Stimulated activated CD8-positive, alpha-beta memory T cell treated with anti-CD3 and anti-CD28 coated beads, Interleukin-15, amount 100 ng/mL, for 24 hours (primary cell): ENCODE measurements at regions not wholly inside any gene's neighbourhood (a gene's known extent, or its start where the extent isn't known, plus 50 kb on each side); places are given as distances from the start of the nearest gene placed in this dataset.

Experiments
- DNase-seq: peaks from one replicate; pipeline ENCODE4 v3.0.0-alpha.2; 2020; ENCODE audit warnings: low read depth

DNA sequence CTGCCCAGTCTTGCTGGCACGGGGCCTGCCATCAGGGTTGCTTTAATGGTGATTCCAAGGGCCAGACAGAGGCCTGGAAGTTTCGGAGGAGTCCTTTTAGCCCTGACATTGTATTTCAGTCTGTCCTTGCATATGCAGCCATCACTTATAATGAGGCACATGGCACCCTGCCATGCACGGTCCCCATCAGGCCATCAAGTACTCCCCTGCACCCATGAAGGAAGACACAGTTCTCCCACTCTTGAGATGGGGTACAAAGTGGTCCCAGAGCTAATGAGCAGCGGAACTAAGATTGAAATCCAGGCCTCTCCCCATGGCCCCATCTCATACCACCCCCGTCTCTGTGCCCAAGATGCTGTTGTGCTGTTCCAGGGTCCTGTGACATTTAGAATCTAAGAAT lies 596.6 kb downstream of the PTPRU start:
- no peak for DNase-seq

DNA sequence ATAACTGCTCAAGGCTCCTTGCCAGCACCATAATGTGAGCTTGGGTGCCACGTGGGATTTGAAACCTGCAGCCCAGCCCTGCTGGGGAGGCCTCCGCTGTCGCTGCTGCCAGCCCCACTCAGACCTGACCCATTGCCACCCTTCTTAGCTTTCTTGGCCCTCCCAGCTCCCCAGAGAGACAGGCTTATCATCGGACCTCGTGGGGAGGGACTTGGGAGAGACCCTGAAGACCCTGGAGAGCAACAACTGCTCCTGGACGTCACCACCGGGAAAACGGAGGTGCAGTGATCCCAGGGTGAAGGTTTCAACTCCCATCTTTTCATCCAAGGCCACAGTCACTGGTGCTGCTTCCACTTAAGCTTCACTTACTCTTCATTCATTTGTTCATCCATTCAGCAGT lies 596.1 kb downstream of the PTPRU start:
- DNase-seq = no peak

DNA sequence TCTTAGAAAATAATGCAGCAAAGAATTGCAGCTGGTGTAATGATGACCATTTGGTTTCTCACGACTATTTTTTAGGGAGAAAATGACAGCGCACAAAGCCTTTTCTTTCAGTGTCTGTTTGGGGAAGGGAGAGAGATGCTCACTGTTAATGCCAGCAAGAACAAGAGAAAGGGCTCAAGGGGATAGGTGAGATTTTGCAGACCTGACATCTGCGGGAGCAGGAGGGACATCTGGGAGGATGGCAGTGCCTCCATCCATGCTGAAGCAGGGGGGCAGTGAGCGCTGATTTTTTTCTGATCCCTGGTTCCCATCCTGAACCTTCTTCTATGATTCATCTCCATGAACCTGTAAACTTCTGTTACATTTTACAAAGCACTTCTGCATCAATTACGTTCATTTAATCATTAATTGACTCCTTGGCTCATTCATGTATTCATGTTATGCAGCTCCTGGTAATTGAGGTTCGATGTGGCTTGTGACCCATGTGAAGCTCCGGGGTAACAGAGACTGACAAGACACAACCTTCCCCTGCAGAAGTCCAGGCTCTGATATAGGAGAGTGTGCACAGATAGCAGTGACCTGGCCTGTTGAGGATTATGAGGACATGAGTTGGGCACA lies 595.3 kb downstream of the PTPRU start:
- DNase-seq = no peak

DNA sequence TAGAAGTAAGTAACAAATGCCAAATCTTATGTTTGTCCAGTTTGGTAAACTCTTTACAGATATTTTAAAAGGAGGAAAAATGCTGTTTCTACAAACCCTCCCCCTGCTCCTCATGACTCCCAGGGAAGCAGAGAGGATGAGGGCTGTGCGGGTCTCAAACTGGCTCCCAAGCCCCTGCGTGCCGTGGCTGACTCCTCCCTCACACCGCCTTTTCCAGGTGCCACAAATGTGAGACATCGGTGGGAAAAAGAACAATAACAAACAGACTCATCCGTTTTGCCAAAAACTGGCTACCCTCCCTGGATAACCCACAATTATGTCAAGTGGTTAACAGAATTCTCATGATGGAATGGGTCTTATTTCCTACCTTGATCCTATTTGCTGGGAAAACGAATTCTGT lies 594.6 kb downstream of the PTPRU start:
- DNase-seq = no peak

DNA sequence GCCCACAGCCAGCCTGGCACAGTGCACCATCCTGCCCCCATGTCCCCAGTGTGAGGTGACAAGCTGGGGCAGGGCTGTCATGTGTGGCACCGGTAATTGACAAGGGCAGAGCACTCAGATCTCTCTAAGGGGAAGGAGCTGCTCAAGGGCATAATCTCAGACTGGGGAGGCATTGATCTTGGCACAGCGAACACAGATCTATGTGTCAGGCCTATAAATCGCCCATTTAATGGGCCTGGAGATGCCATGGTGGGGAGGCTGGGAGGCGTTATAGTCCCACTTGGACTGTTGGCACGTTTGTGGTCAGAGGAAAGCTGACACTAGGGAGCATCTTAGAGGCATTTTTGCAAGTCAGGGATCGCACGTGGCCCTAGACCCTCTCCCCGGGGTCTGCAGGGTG lies 594.1 kb downstream of the PTPRU start:
- DNase-seq = no peak

DNA sequence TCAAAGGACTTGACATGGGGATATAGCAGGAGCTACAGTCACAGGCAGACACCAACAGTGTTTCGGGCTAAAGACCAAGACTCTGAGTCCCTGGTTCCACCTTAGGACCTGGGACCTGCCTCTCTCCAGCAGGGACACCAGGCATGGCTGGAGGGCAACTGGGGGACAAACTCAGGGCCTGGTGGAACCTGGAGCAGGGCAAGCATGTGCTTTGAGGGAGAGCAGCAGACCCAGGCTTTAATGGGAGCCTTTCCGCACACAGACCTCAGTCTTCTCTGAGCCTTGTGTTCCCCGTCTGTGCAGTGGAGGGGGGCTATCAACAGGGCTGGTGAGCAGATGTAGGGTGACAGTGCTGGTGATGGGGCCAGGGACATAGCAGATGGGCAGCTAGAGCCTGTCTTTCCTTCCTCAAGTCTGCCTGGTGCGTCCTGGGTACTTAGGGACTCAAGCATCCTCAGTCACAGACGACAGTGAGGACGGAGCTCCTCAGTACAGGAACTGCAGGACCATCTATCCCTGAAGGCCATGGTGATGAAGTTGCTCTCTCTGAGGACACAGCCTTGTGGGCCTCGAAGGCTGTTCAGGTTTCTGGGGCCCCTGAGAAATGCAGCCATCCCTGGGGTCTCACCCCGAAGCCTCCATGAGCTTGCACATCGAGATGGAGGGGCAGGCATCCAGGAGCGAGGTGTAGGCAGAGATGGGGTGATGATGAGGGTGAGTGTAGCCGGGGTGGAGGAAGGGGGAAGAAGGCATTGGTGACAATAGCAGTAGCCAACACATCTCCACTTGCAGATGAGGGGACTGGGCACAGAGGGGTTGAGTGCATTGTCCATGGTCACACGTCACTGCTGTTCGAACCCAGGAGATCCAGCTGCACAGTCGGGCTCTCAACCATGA lies 593.4 kb downstream of the PTPRU start:
- no peak for DNase-seq

DNA sequence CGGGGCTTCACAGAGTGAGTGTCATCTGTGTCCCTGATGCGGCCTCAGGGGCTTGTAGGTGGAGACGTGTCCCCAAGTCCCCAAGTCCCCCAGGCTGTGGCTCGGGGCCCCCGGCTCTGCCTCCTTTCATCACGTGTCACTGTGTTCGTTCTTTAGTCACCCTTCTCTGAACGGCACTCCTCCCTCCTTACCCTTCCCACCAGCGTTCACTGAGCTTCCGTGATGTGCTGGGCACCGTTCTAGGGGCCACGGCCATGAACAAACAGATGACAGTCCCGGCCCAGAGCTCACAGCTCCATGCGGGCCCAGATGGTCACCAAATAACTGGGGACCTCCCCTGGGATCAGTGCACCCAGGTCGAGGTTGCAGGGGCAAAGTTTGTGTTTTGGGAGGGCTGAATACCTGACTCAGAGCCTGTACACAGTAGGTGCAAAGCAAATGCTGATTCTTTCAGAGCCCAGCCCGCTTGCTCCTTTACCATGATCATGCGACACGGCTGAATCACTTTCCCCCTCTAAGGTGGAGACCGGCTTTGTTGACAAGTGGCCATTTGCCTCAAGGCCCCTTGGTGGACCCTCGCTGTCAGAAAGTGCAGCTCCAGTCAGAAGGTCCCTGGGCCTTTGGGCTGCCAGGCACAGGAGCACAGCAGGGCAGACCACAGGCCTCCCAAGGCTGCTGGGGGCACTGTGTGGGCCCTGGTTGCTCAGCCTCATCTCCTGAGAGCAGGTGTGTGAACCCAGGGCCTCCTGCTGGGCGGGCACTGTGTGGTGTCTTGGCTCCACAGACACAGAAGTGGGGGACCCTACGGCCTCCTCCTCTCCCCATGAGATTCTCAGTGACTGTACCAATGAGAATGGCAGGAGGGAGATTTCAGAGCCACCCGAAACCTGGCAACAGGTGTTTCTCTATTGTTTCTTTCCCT lies 592.5 kb downstream of the PTPRU start:
- DNase-seq = no peak

DNA sequence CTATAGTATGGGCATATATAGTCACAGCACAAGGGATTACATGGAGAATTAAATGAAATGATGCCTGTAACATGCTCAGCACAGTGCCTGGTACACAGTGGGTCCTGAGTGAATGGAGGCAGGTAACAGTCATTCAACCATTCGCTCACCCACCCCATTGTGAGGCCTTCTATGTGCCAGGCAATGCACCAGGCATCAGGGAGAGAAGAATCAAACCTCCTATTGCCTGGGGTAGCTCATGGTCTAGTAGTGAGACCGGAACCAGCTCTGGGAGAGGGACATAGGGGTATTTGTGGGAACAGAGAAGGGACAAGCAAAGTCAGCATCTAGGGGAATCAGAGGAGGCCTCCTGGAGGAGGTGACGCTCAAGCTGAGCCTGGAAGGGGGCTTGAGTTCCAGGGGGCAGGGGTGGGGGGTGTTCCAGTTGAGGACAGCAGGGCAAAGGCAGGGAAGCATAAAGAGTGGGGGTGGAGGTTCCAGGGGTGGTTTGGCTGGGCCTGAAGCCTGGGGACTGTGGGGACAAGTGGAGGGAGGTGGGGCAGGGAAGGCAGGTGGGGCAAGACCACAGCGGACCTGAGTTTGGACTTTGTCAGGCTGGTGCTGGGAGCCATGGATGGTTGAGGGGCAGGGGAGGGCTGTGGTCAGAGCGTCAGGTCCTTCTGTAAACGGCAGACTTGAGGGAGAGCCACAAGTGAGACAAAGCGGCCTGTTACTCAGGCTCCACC lies 591.6 kb downstream of the PTPRU start:
- DNase-seq = no peak

DNA sequence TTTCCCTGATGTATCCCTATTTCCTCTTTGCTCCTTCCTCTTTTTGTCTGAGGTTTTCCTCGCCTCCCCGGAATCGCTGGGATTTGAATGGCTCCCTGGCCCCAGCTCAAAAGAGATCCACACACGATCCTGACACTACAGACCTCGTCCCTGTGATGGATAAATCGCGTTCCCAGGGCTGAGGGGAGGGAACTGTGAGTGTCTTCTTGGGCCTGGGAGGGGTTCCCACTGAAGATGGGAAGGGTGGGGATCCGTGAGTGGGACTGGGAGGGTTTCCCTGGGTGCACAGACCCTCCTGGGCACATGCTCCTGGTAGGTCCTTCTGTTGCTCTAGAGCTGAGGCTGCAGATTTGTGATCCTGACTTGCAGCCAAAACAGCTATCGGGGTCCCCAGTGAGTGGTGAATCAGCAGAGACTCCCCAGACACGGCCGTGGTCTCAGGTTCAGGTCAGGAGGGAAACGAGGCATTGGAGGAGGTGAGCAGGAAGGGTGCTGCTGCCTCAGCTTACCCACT lies 591.0 kb downstream of the PTPRU start:
- no peak for DNase-seq

DNA sequence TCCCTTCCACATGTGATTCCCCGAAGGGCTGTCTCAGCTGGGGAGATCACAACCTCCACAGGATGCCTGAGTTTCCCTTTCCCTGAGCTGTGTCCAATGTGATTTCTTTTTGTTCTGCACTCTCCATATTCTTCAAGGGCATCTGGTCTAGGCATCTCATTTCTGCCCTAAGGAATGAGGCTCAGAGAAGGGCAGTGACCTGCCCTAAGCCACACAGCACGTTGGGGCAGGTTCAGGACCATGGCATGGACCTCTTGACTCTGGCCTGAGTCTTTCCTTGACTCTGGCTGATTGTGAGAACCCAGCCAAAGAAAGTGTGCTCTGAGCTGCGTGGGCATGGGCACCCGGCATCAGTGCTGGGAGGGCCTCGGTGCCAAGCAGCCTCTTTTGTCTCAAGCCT lies 590.3 kb downstream of the PTPRU start:
- no peak for DNase-seq

DNA sequence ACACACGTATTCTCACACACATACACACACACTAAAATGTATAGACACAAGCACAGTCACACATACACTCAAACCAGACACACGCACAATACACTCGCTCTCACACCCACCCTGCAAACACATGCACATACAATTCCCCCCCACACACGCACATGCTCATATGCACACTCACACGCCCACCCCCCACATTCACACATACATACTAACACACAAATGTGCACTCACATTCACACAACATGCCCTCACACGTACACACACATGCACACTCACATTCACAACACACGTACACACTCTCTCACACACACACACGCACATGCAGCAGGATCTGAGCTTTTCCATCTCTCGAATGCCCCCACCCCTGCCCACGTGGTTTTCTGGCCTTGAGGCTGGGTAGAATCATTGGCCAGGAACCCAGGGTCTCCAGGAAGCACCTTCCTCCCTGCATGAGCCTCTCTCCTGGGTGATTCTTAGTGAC lies 589.7 kb downstream of the PTPRU start:
- no peak for DNase-seq

DNA sequence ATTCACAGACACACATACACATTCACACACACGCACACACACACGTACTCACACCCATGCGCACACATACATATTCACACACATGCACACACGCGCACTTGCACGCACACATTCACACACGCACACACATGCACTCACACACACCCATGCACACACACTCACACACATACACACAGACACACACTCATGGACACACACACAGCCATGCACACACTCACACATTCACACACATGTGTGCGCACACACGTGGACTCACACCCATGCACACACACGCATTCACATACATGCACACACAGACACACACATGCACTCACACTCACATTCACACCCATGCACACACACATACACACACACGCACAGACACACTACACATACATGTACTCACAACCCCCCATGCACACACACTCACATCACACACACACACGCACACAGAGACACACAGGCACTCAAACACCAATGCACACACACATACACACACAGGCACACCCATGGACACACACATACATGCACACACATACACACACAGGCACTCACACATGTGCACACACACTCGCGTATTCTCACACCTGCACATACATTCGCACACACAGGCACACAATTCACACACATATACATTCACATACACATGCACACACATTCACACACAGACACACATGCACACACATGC lies 589.1 kb downstream of the PTPRU start:
- DNase-seq = no peak

DNA sequence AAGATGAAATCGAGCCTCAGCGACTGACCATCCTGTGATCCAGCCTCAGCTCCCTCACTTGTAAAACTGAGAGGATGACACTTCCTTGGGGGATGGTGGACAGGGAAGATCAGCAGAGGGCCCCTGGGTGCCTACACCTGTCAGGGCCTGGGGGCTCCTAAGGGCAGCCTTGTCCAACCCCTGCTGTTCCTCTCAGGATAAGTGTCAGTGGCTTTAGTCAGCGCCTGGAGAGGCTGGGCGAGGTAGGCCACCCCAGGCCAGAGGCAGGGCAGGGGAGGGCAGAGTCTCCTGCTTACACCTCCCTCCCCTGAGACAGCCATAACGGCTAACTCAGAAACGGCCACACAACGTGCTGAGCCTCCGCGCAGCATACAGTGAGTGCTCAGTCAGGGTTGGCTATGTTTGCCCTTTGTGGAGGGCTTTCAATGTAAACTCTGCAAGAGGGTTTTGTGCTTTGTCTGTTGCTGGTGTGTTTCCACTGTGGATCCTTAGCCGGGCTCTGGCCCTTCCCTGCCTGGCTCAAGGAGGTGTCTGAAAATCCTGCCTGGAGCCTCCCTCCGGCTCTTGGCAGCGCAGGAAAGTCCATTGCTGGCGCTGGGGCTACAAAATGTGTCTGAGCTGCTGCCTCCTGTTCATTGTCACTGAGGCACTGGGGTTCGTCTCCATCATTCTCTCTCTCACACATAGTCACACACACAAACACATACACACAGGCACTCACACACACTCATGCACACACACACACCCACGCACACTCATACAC lies 588.4 kb downstream of the PTPRU start:
- no peak for DNase-seq

DNA sequence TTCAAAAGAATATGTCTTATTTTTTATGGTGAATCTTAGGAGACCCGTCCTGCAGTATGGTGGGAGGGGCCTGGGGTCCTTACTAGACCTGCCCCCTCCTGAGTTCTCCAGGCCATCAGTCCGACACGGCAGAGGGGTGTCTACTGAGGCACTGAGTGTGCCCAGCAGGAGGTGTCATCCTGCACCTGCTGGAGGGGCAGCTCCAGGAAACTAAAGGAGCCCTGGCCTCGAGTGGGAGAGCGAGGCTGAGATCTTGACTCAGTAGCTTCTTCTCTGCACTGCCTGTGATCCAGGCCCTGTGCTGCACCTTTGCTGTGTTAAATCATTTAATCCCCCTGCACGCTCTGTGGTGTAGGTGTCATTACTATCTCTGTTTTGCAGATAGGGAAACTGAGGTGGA lies 587.7 kb downstream of the PTPRU start:
- no peak for DNase-seq

DNA sequence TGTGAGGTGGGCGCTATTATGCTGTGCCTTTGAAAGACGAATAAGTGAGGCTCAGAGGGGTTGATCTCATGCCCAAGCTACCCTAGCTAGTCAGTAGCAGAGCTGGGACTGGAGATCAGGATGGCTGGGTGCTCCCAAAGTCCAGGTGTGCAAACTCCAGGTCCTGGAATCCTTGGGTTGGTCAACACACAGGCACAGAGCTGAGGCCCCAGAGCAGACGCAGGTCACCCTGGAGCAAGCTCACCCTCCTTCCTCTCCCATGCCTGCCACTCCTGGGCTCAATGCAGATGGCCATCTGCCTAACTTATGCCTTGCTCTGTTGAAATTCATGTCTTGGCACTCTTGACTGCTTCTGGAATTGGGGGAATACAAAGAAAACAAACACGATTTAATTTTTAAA lies 587.2 kb downstream of the PTPRU start:
- no peak for DNase-seq

DNA sequence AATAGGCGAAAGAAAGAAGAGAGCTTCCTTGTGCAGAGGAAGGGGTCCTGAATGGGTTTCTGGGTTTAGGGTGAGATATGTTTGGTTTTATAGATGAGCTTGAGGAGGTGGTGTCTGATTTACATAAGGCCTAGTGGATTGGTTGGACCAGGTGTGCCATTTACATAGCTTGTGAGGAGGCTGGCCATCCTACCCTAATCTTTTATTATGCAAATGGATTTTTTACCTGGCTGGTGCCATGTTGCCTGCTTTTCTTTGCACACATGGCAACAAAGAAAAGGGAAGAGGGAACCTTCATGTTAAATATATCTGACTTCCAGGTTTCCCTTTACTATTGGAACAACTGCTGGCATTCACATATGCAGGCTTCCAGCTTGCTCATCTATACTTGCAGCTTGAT lies 585.3 kb downstream of the PTPRU start:
- DNase-seq = no peak

DNA sequence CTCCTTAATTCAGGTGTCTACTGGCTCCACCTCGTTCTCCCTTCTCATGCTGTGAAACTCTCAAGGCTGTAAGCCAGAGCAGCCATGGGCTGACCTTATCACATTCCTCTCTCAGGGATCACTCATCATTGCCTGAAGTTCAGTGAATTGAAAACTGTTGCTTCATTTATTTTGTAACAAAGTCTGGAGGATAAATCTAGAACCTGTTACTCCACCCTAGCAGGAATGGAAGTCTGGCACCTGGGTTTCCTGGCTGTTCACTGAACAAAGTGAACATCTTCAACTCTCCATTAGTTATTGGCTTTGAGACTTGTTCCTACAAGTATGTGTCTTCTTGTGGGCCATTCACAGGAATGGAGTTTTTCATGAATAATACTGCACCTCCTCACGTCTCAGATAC lies 584.1 kb downstream of the PTPRU start:
- no peak for DNase-seq

DNA sequence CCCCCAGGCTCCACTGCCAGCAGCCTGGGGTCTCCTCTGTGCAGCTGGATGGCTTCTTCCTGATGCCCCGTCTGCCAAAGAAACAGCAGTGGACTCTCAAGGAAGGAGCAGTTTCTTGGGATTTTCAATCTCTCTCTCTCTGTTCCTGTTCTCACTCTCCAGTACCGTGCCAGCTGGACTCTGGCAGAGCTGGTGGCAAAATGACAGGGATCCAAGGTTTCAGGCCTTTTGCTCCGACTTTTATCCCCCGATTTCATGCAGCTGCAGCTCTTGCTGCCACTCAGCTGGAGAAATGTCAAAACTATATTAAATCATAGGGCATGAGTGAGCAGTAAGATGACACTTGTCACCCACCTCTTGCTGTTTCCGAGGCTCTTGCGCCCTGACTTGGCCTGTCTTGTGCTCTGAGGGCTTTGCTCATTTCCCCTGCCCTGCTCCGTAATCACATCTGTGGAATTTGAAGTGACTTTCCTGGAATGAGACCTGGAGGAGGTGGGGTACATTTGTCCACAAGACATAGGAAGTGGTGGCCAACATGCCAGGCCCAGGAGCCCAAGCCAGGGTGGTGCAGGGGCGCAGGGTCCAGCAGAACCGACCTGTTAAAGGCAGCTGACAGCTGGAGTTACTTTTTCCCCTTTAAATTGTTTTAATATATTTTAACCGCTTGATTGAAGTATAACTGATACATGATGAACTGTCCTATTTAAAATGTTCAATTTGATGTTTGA lies 576.2 kb downstream of the PTPRU start:
- DNase-seq = no peak

DNA sequence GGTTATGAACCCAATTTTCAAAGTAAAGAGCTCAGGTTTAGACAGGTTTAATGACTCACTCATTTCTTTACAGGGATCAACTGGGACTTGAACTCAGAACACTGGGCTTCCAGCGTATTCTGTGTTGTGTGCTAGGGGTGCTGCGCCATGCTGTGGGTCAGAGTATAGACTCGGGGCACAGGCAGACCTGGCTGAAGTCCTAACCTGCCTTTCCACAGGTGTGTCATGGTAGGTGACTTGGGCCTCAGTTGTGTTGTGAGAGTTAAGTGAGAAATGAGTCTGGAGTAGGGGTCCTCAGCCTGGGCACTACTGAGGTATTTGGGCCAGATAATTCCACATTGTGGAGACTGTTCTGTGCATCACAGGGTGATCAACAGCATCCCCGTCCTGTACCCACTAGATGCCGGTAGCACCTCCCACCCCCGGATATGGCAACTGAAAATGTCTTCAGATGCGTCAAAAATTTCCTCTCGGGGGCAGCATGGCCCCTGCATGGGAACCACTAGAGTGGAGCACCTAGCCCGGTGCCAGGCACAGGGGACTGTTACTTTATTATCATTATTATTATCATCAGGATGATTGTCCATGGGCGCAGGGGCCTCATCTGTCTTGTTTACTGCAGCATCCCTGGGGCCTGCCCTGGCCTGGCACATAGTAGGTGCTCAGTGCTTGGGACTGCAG lies 575.5 kb downstream of the PTPRU start:
- no peak for DNase-seq
